ENCODE measurements at regions not wholly inside any gene's neighbourhood (a gene's known extent, or its start where the extent isn't known, plus 50 kb on each side); places are given as distances from the start of the nearest gene placed in this dataset.
"Not testable (repeated sequence)": the region's sequence is repeated elsewhere in the genome, so short reads cannot be mapped to it uniquely, and the experiment has no call there.

- no peak for DNase-seq
These were observed 140.6 kb upstream of the TMEM168 start for GRCh38 chr7:112930787-112931186.

GRCh38 chr7:112929421-112929820, 139.2 kb upstream of the TMEM168 start:
- DNase-seq: no peak

GRCh38 chr7:112926018-112926417, 135.8 kb upstream of the TMEM168 start:
- DNase-seq: no peak

- DNase-seq: not testable (repeated sequence)
These were observed 132.4 kb upstream of the TMEM168 start for GRCh38 chr7:112922546-112922945.

- DNase-seq: not testable (repeated sequence)
These were observed 126.2 kb upstream of the TMEM168 start for GRCh38 chr7:112916431-112916830.

GRCh38 chr7:112908086-112908485, 117.9 kb upstream of the TMEM168 start:
- no peak for DNase-seq

- DNase-seq: no peak
These were observed 117.5 kb upstream of the TMEM168 start for GRCh38 chr7:112907658-112908057.

- no peak for DNase-seq
These were observed 115.8 kb upstream of the TMEM168 start for GRCh38 chr7:112905950-112906349.

- DNase-seq: no peak
These were observed 115.2 kb upstream of the TMEM168 start for GRCh38 chr7:112905413-112905812.

GRCh38 chr7:112898432-112899290, 108.5 kb upstream of the TMEM168 start:
- no peak for DNase-seq

- no peak for DNase-seq
These were observed 107.7 kb upstream of the TMEM168 start for GRCh38 chr7:112897839-112898431.

GRCh38 chr7:112896026-112896601, 105.9 kb upstream of the TMEM168 start:
- no peak for DNase-seq

- no peak for DNase-seq
These were observed 102.1 kb upstream of the TMEM168 start for GRCh38 chr7:112892263-112892662.

- DNase-seq: no peak
These were observed 101.5 kb upstream of the TMEM168 start for GRCh38 chr7:112891698-112892097.

GRCh38 chr7:112889834-112890438, 99.7 kb upstream of the TMEM168 start:
- no peak for DNase-seq

GRCh38 chr7:112889268-112889667, 99.1 kb upstream of the TMEM168 start:
- no peak for DNase-seq

GRCh38 chr7:112888781-112889180, 98.6 kb upstream of the TMEM168 start:
- DNase-seq: no peak

GRCh38 chr7:112887976-112888375, 97.8 kb upstream of the TMEM168 start:
- no peak for DNase-seq

- DNase-seq: no peak
These were observed 97.1 kb upstream of the TMEM168 start for GRCh38 chr7:112887337-112887736.

- no peak for DNase-seq
These were observed 96.0 kb upstream of the TMEM168 start for GRCh38 chr7:112886208-112886607.

GRCh38 chr7:112882991-112883390, 92.8 kb upstream of the TMEM168 start:
- no peak for DNase-seq

GRCh38 chr7:112882511-112882910, 92.3 kb upstream of the TMEM168 start:
- no peak for DNase-seq

- no peak for DNase-seq
These were observed 91.8 kb upstream of the TMEM168 start for GRCh38 chr7:112882022-112882421.
